ENCODE measurements at regions not wholly inside any gene's neighbourhood (a gene's known extent, or its start where the extent isn't known, plus 50 kb on each side); places are given as distances from the start of the nearest gene placed in this dataset.

DNA sequence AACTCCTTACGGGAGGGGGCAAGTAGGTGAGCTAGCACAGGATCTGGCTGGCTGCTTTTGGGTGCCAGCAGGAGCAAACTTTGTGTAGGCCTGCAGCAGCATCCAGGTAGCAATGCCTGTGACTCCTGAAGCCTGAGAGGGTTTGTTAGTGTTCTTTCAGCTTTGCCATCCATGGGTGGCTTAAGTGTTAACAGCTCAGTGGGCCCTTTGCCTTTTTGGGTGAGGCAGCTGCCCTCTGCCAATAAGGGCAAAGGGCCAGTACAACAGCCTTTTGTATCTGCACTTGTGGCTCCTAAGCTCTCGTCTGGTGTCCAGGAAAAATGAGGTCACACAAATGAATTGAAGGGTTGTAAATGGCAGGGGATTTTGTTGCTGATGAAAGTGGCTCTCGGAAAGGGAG is 359.0 kb upstream of the CHRM2 start:
- H4K20me1 ChIP-seq (ENCODE audit: insufficient read depth, low read length) = no peaks in the 10 kb centered on the region
- no peak overlapping the region for H3K4me2 ChIP-seq (ENCODE audit: low read length)
- H3K27ac ChIP-seq (ENCODE audit: low read depth, low read length, poor library complexity, severe bottlenecking) = no peak overlapping the region
- no peaks in the 10 kb centered on the region for H3K9me2 ChIP-seq (ENCODE audit: low read depth, low read length)
- H3K4me3 ChIP-seq (ENCODE audit: low read depth, low read length, poor library complexity, severe bottlenecking) = no peak overlapping the region
- no peaks in the 10 kb centered on the region for H3K9me3 ChIP-seq (ENCODE audit: low read length)
- no peaks in the 10 kb centered on the region for H3K36me3 ChIP-seq (ENCODE audit: insufficient read depth, low read length)
- no peaks in the 10 kb centered on the region for H3K4me1 ChIP-seq (ENCODE audit: insufficient read depth, low read length, severe bottlenecking)
- no peak overlapping the region for H2AFZ ChIP-seq (ENCODE audit: low read length)
- no peaks in the 10 kb centered on the region for H3K27me3 ChIP-seq (ENCODE audit: insufficient read depth, low read length)
- TF ChIP-seq EZH2 (IDR thresholded peaks at IDR 0.05; ENCODE audit: borderline replicate concordance, low read length) = no peak
- TF ChIP-seq, protein P1, sequence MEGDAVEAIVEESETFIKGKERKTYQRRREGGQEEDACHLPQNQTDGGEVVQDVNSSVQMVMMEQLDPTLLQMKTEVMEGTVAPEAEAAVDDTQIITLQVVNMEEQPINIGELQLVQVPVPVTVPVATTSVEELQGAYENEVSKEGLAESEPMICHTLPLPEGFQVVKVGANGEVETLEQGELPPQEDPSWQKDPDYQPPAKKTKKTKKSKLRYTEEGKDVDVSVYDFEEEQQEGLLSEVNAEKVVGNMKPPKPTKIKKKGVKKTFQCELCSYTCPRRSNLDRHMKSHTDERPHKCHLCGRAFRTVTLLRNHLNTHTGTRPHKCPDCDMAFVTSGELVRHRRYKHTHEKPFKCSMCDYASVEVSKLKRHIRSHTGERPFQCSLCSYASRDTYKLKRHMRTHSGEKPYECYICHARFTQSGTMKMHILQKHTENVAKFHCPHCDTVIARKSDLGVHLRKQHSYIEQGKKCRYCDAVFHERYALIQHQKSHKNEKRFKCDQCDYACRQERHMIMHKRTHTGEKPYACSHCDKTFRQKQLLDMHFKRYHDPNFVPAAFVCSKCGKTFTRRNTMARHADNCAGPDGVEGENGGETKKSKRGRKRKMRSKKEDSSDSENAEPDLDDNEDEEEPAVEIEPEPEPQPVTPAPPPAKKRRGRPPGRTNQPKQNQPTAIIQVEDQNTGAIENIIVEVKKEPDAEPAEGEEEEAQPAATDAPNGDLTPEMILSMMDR (IDR thresholded peaks at IDR 0.05; ENCODE audit: low read length) = no peak
- no peaks in the 10 kb centered on the region for H3F3A ChIP-seq (ENCODE audit: insufficient read depth, low read length)
- H3K9ac ChIP-seq (ENCODE audit: low read length) = no peak overlapping the region
- H3K79me2 ChIP-seq (ENCODE audit: insufficient read depth, low read length) = no peaks in the 10 kb centered on the region

DNA sequence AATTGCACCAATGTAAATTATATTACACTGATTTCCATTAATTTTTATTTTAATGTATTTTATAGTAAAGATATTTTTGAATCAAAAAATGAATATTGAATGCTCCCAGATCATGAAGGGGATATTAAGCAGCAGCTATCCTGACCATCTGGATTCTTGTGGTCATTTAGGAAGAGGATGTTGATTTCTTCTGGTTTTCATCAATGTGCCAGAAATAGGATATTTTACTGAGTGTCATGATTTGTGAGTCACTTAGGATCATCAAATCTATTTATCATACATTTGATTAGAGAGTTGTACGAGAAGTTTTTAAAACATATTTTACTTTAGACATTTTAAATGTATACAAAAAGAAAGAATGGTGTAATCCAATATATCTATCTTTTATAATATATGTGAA is 366.3 kb upstream of the CHRM2 start:
- Histone ChIP-seq H3K9me2 (ENCODE audit: low read depth, low read length) (no peaks in the 10 kb centered on the region; the same call in 1 of the 2 replicates), H3F3A (ENCODE audit: insufficient read depth, low read length) (no peaks in the 10 kb centered on the region), H3K27me3 (ENCODE audit: insufficient read depth, low read length) (no peaks in the 10 kb centered on the region), H3K9me3 (ENCODE audit: low read length) (no peaks in the 10 kb centered on the region), H3K27ac (ENCODE audit: low read depth, low read length, poor library complexity, severe bottlenecking) (no peak overlapping the region), H2AFZ (ENCODE audit: low read length) (no peak overlapping the region), H3K79me2 (ENCODE audit: insufficient read depth, low read length) (no peaks in the 10 kb centered on the region), H3K4me3 (ENCODE audit: low read depth, low read length, poor library complexity, severe bottlenecking) (no peak overlapping the region), H3K4me2 (ENCODE audit: low read length) (no peak overlapping the region), H3K9ac (ENCODE audit: low read length) (no peak overlapping the region), H4K20me1 (ENCODE audit: insufficient read depth, low read length) (no peaks in the 10 kb centered on the region), H3K4me1 (ENCODE audit: insufficient read depth, low read length, severe bottlenecking) (no peaks in the 10 kb centered on the region), H3K36me3 (ENCODE audit: insufficient read depth, low read length) (no peaks in the 10 kb centered on the region)
- TF ChIP-seq, protein P1 (IDR thresholded peaks at IDR 0.05; ENCODE audit: low read length) = no peak
- no peak for TF ChIP-seq EZH2 (IDR thresholded peaks at IDR 0.05; ENCODE audit: borderline replicate concordance, low read length)

DNA sequence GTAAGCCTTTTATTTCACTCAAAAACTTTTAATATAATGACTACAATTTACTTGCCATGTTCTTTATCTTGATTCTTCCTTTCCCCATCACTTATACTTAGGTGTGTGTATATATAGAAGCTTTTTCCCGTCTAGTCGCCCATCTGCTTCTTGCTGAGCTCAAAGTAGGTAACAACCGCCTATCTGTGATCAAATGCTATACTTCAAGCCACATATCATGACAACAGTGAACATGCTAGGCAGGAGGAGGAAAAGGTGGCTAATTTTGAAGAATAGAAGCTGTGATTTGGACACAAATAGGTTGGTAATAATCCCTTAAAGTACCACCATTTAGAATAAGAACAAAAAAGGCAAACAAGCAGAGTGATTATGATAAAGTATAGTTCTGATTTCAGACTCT is 367.3 kb upstream of the CHRM2 start:
- Histone ChIP-seq H2AFZ (ENCODE audit: low read length) (no peak overlapping the region), H3K79me2 (ENCODE audit: insufficient read depth, low read length) (no peaks in the 10 kb centered on the region), H3K9ac (ENCODE audit: low read length) (no peak overlapping the region), H3K9me3 (ENCODE audit: low read length) (no peaks in the 10 kb centered on the region), H3K4me1 (ENCODE audit: insufficient read depth, low read length, severe bottlenecking) (no peaks in the 10 kb centered on the region), H3K36me3 (ENCODE audit: insufficient read depth, low read length) (no peaks in the 10 kb centered on the region), H3K27me3 (ENCODE audit: insufficient read depth, low read length) (no peaks in the 10 kb centered on the region), H3F3A (ENCODE audit: insufficient read depth, low read length) (no peaks in the 10 kb centered on the region), H4K20me1 (ENCODE audit: insufficient read depth, low read length) (no peaks in the 10 kb centered on the region), H3K27ac (ENCODE audit: low read depth, low read length, poor library complexity, severe bottlenecking) (no peak overlapping the region), H3K4me3 (ENCODE audit: low read depth, low read length, poor library complexity, severe bottlenecking) (no peak overlapping the region), H3K4me2 (ENCODE audit: low read length) (no peak overlapping the region), H3K9me2 (ENCODE audit: low read depth, low read length) (no peaks in the 10 kb centered on the region; the same call in 1 of the 2 replicates)
- TF ChIP-seq, protein P1 (IDR thresholded peaks at IDR 0.05; ENCODE audit: low read length) = no peak
- no peak for TF ChIP-seq EZH2 (IDR thresholded peaks at IDR 0.05; ENCODE audit: borderline replicate concordance, low read length)

All from OCI-LY1 (cell line).